ENCODE measurements at regions not wholly inside any gene's neighbourhood (a gene's known extent, or its start where the extent isn't known, plus 50 kb on each side); places are given as distances from the start of the nearest gene placed in this dataset.

DNA sequence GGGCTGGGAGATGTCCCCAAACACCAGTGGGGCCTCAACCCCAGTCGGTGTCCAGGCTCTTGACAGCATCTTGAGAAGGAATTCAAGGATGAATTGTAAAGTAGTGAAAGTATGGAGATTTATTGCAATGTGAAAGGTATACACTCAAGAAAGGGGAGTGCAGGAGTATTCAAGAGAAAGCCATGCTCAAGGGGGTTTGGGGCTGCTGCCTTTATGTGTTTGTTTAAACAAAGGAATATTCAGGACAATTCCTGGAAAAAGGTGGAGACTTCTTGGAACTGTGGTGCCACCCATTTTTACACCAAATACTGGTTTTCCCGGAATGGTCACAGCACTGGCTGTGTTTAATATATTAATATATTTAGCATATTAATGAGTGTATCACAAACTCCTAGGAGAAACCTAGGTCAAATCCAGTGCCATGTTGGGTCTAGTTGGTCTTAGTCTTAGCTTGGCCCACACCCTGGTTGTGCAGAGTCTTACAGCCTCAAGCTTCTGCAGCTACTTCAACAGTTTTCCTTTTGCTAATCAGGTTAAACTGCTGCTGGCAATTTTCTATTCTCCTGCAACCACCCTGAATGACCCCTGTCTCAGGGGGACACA, 138.5 kb upstream of the TMTC4 start:
- TF ChIP-seq, protein P1, sequence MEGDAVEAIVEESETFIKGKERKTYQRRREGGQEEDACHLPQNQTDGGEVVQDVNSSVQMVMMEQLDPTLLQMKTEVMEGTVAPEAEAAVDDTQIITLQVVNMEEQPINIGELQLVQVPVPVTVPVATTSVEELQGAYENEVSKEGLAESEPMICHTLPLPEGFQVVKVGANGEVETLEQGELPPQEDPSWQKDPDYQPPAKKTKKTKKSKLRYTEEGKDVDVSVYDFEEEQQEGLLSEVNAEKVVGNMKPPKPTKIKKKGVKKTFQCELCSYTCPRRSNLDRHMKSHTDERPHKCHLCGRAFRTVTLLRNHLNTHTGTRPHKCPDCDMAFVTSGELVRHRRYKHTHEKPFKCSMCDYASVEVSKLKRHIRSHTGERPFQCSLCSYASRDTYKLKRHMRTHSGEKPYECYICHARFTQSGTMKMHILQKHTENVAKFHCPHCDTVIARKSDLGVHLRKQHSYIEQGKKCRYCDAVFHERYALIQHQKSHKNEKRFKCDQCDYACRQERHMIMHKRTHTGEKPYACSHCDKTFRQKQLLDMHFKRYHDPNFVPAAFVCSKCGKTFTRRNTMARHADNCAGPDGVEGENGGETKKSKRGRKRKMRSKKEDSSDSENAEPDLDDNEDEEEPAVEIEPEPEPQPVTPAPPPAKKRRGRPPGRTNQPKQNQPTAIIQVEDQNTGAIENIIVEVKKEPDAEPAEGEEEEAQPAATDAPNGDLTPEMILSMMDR (IDR thresholded peaks at IDR 0.05): no peak
- TF ChIP-seq POLR2AphosphoS5 (IDR thresholded peaks at IDR 0.05): no peak
